Breast epithelium (tissue), 3 donors: ENCODE measurements at regions not wholly inside any gene's neighbourhood (a gene's known extent, or its start where the extent isn't known, plus 50 kb on each side); places are given as distances from the start of the nearest gene placed in this dataset.

Source experiments
- CTCF ChIP-seq, 3 donors: fragments of 450-650 bp; IDR thresholded peaks; one replicate each; pipeline ENCODE4 v1.5.1; 2016 to 2017; ENCODE audit warnings: antibody characterized with exemption in 3 of 3, mild to moderate bottlenecking in 3 of 3, moderate library complexity in 3 of 3
- POLR2A ChIP-seq: fragments of 450-650 bp; IDR thresholded peaks from one replicate; pipeline ENCODE4 v1.6.1; 2016; ENCODE audit warnings: antibody characterized with exemption, mild to moderate bottlenecking, moderate library complexity
- POLR2AphosphoS5 ChIP-seq, 3 donors: sonication (generic); formaldehyde crosslinking; IDR thresholded peaks; one replicate each; pipeline ENCODE4 v1.6.1; 2017; ENCODE audit warnings: antibody characterized with exemption in 3 of 3

GRCh38 chr2:19600982-19601381 is 242.6 kb upstream of the OSR1 start:
- TF ChIP-seq POLR2A, result no peak
- no peak for TF ChIP-seq CTCF (IDR thresholded peaks at IDR 0.05)
- TF ChIP-seq POLR2AphosphoS5 (IDR thresholded peaks at IDR 0.05), result no peak
